ENCODE measurements at regions not wholly inside any gene's neighbourhood (a gene's known extent, or its start where the extent isn't known, plus 50 kb on each side); places are given as distances from the start of the nearest gene placed in this dataset.
"Not testable (repeated sequence)": the region's sequence is repeated elsewhere in the genome, so short reads cannot be mapped to it uniquely, and the experiment has no call there.

- no peak for DNase-seq (ENCODE audit: insufficient read length, low spot score)
- FAIRE-seq = no peak
Measured at GRCh38 chr13:56713656-56714055, 427.1 kb upstream of the PRR20A start.

GRCh38 chr13:56718791-56719190 is 421.9 kb upstream of the PRR20A start:
- FAIRE-seq (no peak), DNase-seq (ENCODE audit: insufficient read length, low spot score) (no peak)

GRCh38 chr13:56720841-56721240 is 419.9 kb upstream of the PRR20A start:
- DNase-seq (ENCODE audit: insufficient read length, low spot score) = no peak
- FAIRE-seq = no peak

DNA sequence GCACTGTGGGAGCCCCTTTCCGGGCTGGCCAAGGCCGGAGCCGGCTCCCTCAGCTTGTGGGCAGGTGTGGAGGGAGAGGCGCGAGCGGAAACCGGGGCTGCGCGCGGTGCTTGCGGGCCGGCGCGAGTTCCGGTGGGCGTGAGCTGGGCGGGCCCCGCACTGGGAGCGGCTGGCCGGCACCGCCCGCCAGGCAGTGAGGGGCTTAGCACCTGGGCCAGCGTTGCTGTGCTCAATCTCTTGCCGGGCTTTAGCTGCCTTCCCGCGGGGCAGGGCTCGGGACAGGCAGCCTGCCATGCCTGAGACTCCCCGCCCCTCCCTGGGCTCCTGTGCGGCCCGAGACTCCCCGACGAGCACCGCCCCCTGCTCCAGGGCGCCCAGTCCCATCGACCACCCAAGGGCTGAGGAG is 405.2 kb upstream of the PRR20A start:
- no peak for DNase-seq (ENCODE audit: insufficient read length, low spot score)
- FAIRE-seq = no peak

- DNase-seq (ENCODE audit: insufficient read length, low spot score) (no peak), FAIRE-seq (no peak)
Measured at GRCh38 chr13:56736966-56737365, 403.8 kb upstream of the PRR20A start.

DNA sequence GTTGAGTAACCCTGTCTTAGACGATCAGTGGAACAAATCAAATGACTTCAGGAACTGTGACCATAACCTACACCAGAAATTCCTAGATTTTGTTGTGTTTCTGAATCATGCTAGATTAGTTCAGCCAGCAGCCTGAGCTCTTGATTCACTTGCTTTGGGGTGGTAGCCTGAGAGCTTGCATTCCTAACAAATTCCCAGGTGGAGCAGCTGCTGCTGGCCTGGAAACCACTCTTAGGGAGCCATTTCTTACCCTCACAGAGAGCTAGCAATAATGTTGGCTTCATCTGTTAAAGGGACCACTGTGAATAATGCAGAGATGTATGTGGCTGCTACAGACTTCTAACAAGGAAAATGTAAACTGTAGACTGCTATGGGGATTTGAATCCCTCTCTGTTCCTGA is 388.1 kb upstream of the PRR20A start:
- FAIRE-seq = no peak
- no peak for DNase-seq (ENCODE audit: insufficient read length, low spot score)

GRCh38 chr13:56755181-56755935 is 385.4 kb upstream of the PRR20A start:
- DNase-seq (ENCODE audit: insufficient read length, low spot score) (no peak), FAIRE-seq (no peak)

DNA sequence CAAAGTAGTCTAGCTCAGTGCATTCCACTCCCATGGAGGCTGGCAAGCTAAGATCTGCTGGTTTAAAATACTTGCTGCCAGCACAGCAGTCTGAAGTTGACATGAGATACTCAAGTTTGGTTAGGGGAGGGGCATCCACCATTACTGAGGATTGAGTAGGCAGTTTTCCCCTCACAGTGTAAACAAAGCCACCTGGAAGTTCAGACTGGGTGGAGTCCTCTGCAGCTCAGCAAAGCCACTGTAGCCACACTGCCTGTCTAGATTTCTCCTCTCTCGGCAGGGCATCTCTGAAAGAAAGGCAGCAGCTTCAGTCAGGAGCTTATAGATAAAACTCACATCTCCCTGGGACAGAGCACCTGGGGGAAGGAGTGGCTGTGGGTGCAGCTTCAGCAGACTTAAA is 377.4 kb upstream of the PRR20A start:
- not testable (repeated sequence) for FAIRE-seq; DNase-seq (ENCODE audit: insufficient read length, low spot score)

DNA sequence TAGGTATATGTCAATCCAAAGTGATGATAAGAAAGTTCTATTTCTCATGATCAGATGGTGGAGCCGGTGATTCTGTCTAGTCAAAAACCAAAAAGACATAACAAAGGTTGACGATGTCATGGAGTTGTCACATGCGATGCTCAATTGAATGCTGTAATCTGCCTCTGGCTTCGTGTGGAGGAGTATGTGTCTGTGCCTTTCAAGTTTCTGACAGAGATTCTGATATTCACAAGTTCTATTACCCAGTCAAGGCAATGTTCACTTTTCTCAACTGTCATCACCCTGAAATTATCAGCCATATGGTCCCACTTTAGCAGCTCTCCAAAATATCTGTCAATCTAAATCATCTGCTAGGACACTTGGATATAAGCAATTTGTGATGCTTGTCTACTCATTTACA is 367.6 kb upstream of the PRR20A start:
- no peak for DNase-seq (ENCODE audit: insufficient read length, low spot score)
- FAIRE-seq = no peak

GRCh38 chr13:56789527-56789926 is 351.2 kb upstream of the PRR20A start:
- DNase-seq (ENCODE audit: insufficient read length, low spot score) (no peak), FAIRE-seq (no peak)

DNA sequence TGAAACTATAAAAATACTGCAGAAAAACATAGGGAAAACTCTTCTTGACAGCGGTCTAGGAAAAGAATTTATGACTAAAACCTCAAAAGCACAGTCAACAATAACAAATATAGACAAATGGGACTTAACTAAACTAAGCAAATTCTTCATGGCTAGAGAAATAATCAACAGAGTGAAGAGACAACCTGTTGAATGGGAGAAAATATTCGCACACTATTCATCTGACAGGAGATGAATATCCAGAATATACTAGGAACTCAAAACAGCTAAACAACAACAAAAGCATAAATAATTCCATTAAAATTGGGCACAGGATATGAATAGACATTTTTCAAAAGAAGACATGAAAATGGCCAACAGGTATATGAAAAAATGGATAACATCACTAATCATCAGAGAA is 303.6 kb upstream of the PRR20A start:
- DNase-seq (ENCODE audit: insufficient read length, low spot score) (no peak), FAIRE-seq (no peak)

GRCh38 chr13:56850852-56851251 is 289.9 kb upstream of the PRR20A start:
- FAIRE-seq (no peak), DNase-seq (ENCODE audit: insufficient read length, low spot score) (no peak)

DNA sequence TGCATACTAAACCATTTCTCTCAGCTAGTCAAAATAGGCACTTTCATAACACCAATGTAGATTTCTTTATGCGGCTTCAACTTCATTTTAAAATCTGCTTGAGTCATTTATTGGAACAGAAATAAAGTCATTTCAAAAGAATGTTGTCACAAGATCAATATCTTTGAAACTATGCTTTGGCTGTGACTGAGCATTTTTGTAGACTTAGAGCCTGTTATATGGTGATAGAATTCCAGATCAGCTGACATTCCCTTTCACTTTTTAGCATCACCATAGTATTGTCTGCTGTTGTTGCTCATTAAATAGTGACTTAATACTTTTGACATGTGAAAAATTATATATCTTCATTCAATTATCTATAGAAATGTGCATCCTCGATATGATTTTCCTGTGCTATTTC is 279.2 kb upstream of the PRR20A start:
- FAIRE-seq = no peak
- DNase-seq (ENCODE audit: insufficient read length, low spot score) = no peak

DNA sequence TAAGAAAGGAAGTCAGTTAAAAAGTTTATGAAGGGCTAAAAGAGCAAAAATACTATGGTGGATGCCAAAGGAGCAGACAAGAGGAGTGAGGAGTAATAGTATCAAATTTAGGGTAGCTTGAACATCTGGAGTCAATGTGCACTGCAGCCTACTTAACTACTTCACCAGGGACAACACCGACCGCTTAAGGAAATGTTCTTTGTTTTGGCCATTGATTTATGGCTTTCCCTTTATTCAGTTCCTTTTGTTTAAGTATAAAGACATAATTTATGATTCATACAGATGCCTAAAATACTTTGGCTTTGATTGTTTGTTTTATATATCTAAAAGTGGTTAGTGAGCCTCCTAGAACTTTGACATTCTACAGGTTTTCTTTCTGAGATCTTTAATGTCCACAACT is 276.3 kb upstream of the PRR20A start:
- no peak for DNase-seq (ENCODE audit: insufficient read length, low spot score)
- FAIRE-seq = no peak

DNA sequence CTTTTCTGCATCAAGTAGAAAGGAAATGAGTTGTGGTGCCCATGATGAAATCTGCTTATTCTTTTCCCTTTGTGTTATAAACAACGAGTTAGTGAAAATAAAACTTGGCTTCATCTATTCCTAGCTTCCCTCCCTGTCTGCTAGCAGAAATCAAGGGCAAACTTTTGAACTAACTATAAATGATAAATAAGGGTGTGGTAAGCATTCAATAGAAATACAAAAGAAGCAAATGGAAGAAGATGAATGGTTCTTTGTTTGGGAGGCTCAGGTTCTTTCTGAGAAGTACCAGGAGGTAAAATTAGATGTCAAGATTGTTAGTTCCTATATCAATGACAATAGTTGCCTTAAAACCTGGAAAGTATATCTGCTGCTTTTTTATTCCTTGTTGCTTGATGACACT is 275.3 kb upstream of the PRR20A start:
- no peak for DNase-seq (ENCODE audit: insufficient read length, low spot score)
- FAIRE-seq = no peak

DNA sequence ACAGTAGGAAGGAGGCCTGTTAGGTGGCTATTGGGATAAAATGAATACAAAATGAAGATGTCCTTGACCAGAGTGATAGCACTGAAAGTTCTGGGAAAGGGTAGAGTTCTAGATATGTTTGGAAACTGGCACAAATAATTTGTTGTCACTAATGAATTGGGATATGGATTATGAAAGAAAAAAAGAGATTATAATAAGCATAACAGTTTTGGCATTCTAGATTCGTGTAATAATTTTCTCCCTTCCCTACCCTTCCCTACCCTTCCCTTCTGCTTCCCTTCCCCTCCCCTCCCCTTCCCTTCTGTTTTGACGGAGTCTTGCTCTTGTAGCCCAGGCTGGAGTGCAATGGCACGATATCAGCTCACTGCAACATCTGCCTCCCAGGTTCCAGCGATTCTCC is 271.0 kb upstream of the PRR20A start:
- FAIRE-seq = no peak
- no peak for DNase-seq (ENCODE audit: insufficient read length, low spot score)

- FAIRE-seq = no peak
- no peak for DNase-seq (ENCODE audit: insufficient read length, low spot score)
Measured at GRCh38 chr13:56886398-56886797, 254.3 kb upstream of the PRR20A start.

DNA sequence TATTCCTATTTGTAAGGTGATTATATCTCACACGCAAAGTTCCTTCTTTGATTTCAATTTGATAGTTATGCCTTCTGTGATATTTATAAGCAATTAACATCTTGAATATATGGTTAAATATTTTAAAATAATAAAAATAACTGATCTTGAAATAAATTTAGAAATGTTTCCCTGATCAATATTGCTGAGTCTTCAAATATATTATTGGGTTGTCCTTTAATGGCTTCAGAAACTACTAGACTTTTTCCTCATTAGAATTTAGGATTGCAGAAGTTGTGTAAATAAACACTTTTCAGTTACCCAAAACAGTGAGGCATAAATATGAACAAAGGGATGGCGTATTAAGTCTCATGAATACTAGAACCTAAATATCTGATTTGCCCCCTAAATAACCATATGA is 252.3 kb upstream of the PRR20A start:
- no peak for DNase-seq (ENCODE audit: insufficient read length, low spot score)
- FAIRE-seq = no peak

GRCh38 chr13:56893843-56894242 is 246.9 kb upstream of the PRR20A start:
- no peak for DNase-seq (ENCODE audit: insufficient read length, low spot score)
- FAIRE-seq = no peak

DNA sequence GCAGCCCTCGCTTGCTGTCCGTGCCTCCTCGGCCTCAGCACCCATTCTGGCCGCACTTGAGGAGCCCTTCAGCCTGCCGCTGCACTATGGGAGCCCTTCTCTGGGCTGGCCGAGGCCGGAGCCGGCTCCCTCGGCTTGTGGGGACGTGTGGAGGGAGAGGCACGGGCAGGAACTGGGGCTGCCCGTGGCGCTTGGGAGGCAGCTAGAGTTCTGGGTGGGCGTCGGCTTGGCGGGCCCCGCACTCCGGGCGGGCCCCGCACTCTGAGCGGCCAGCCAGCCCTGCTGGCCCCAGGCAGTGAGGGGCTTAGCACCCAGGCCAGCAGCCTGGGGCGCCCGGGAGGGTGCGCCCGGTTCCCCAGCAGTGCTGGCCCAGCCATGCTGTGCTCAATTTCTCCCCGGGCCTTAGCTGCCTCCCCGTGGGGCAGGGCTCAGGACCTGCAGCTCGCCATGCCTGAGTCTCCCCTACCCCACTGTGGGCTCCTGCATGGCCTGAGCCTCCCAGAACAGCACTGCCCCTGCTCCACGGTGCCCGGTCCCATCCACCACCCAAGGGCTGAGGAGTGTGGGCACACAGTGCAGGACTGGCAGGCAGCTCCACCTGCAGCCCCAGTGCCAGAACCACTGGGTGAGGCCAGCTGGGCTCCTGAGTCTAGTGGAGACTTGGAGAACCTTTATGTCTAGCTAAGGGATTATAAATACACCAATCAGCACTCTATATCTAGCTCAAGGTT is 240.0 kb upstream of the PRR20A start:
- DNase-seq (ENCODE audit: insufficient read length, low spot score) (no peak), FAIRE-seq (no peak)

- DNase-seq (ENCODE audit: insufficient read length, low spot score) (no peak), FAIRE-seq (no peak)
Measured at GRCh38 chr13:56902276-56902675, 238.4 kb upstream of the PRR20A start.

- FAIRE-seq = no peak
Measured at GRCh38 chr13:56903710-56904282, 236.9 kb upstream of the PRR20A start.

More at GRCh38 chr13:56903710-56904282, 236.9 kb upstream of the PRR20A start:
- no peak for DNase-seq (ENCODE audit: insufficient read length, low spot score)

Measured in GM19239 (cell line).